SW480 (cell line): ENCODE measurements at regions not wholly inside any gene's neighbourhood (a gene's known extent, or its start where the extent isn't known, plus 50 kb on each side); places are given as distances from the start of the nearest gene placed in this dataset.
"Not testable (repeated sequence)": the region's sequence is repeated elsewhere in the genome, so short reads cannot be mapped to it uniquely, and the experiment has no call there.

ENCODE experiments used
- DNase-seq: peaks from one replicate; pipeline ENCODE4 v3.0.0-alpha.2; 2016; ENCODE audit warnings: low spot score

- DNase-seq, result no peak
These were observed 151.1 kb downstream of the CTTN start for GRCh38 chr11:70549386-70549785.

DNA sequence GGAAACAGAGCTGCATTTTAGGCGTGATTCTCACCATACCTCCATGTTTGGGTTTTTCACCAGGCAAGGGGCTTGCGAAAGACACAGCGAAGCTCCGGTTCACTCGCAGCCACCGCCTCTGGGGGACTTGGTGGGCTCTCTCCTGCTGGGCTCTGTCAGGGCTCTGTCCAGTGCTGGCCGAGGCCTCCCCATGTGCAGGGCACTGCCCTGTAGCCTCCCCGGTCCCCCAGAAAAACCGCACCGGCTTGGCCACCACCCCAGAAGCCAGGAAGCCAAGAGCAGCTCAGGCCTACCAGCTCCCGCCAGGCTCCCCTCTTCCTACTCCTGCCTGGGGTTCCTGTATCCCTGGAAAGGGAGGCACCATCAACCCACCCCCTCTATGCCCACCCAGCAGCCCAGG lies 151.5 kb downstream of the CTTN start:
- DNase-seq, result no peak

DNA sequence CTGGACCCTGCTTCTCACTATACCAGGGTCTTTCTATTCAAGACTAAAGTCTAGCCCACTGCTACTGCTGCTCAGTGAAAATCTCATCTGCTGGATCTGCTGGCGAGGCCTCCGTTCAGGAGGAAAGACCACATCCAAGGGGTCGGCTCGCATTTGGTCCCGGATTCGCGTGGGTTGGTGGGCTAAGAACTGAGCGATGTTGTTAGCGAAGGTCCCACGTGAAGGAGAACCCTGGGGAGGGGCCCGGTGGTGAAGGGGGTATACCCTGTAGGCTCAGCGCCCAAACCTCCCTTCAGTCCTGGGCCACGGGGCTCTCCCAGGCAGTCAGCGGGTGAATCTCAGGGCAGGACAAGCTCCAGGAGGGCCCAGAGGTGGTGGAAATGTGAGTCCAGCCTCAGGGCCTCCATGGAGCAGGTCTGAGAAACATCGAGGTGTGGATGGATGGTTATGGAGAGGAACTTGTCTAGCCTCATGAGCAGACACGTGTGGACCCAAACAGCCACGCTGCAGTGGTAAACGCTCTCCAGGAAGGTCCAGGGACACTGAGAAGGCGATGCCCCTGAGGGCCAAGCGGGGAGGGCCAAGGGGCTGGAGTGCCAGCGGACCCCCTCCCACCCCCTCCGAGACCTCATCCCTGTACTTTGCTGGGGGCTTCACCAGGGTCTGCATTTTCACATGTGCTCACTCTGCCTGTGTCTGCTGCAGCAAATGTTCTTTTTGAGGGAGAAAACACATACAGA lies 152.3 kb downstream of the CTTN start:
- DNase-seq, result no peak

GRCh38 chr11:70551351-70552166 lies 153.2 kb downstream of the CTTN start:
- peak; percentile 41 for DNase-seq

DNA sequence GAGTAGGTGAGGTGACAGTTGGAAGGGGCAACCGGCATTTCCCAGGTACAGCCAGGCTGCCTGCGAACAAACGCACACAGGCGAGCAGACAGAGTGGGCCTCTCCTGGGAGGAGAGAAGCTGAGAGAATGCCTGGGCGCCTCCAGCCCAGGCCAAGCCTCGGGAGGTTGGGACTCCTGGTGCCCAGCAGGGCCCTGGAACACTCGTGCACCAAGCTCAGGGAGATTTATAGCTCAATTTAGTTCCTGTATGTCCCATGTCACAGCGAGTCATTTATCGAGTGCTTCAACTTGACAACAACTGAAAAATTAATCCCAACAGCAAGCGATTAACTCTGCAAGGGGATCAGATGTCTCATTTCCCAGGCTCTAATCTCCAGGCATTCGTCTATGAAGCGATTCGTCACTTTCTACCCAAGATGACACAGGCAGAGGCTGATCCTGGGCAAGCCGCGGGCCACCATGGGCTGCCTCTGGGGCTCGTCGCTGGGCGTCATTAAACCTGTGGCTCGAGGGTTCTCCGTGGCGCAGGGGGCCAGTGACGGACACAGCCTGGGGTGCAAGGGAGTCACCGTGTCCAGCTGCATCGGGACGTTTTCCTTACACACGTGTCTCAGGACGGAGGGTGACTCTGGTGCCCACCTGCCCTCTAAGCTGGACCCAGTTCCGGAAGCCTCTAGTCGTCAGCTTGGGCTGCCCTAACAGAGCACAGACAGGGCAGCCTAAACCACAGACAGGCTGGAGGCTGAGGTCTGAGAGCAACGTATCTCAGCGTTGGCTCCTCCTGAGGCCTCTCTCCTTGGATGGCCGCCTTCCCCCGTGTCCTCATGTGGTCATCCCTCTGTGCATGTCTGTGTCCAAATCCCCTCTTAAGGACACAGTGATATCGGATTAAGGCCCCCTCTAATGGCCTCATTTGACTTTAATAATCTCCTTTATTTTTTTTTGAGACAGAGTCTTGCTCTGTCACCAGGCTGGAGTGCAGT lies 154.1 kb downstream of the CTTN start:
- no peak for DNase-seq

- DNase-seq, result no peak
These were observed 156.7 kb downstream of the CTTN start for GRCh38 chr11:70555078-70555477.

- peak; percentile 97 for DNase-seq
These were observed 158.8 kb downstream of the CTTN start for GRCh38 chr11:70556884-70557741.

GRCh38 chr11:70557742-70558485 lies 159.6 kb downstream of the CTTN start:
- DNase-seq, result no peak

- DNase-seq, result no peak
These were observed 160.4 kb downstream of the CTTN start for GRCh38 chr11:70558681-70559080.

DNA sequence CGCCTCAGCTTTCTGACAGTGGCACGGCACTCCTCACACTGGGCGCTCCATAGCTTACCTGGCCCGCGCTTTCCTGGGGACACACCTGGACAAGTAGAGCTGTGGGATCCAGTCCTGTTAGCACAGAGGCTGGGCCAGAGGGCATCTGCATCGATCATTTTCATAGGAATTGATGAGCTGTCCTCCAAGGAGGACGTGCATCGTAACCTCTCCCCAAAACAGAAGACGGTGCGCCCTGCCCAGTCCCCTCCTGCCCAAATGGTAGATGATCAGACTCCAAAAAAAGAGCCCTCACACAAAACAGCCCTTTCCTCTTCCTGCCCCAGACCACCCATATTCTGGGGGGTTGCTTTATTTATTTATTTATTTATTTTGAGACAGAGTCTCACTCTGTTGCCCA lies 161.2 kb downstream of the CTTN start:
- no peak for DNase-seq

GRCh38 chr11:70560621-70561020 lies 162.3 kb downstream of the CTTN start:
- not testable (repeated sequence) for DNase-seq

GRCh38 chr11:70566768-70567530 lies 168.6 kb downstream of the CTTN start:
- peak; percentile 100 for DNase-seq

DNA sequence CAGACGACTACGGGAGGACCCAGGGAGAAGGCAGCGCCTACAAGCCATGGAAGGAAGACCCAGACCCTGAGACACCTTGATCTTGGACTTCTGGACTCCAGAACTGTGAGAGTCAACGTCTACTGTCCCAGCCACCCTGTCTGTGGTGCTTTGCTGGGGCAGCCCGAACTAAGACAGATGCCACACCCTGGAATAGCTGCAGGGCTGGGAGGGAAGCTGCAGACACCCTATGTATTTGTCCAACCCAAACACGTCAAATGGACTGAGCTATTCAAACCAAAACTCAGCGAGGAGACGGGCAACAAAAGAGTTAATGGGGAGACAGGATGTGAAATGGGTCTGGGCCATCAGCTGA lies 169.3 kb downstream of the CTTN start:
- peak; percentile 54 for DNase-seq

- DNase-seq, result peak; percentile 73
These were observed 169.9 kb downstream of the CTTN start for GRCh38 chr11:70568035-70568813.

- DNase-seq, result no peak
These were observed 170.7 kb downstream of the CTTN start for GRCh38 chr11:70568814-70569617.

GRCh38 chr11:70569618-70569890 lies 171.2 kb downstream of the CTTN start:
- no peak for DNase-seq

DNA sequence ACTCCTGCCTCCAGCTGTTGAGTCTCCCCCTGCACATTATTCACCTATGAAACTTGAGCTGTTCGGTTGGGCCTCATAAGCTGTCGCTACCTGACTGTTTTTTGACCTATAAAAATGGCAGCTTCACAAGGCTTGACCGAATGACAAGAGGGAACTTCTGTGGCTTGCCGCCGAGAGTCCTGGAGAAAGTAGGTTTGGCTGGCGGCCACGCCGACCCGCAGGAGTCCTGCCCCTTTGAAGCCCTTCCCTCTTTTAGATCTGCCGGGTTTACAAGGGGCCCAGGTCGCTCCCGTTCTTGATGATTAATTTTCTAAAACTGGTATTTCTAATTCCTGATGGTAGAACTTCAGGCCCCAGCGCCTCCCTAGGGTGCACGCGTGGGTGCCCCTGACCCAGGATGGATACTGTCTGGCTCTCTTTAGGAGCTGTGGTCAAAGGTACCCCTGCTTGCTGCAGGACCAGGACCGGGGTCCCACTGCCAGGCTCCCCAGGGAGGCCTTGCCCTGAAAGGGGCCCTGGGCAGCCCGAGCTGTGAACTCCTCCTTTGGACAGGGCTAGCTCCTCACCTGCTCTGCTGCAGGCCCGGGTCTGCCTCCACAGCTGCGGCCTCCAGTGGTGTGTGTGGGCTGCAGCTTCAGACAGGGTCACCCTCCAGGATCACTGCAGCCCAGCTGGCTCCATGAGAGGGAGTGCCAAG lies 171.8 kb downstream of the CTTN start:
- DNase-seq, result no peak
